ENCODE measurements at regions not wholly inside any gene's neighbourhood (a gene's known extent, or its start where the extent isn't known, plus 50 kb on each side); places are given as distances from the start of the nearest gene placed in this dataset.

DNA sequence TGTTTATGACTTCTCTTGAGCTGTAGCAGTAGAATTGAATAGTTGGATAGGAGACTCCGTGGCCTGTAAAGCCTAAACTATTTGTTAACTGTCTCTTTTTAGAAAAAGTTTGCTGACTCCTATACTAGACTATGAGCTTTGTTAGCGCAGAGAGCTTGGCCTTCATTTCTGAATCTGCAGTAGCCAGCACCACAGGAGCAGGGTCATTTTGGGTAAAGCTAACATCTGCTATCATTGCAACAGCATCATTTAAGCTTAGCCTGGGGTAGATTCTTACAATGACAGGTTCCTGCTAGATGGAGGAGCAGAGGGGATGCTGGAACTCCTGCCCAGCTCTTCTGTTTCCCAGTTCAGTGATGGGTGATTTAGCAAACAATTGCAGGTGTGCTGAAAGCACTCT lies 133.7 kb upstream of the ASTN2 start:
- DNase-seq (ENCODE audit: low read depth in 2 of 2) = no peak

- no peak for DNase-seq (ENCODE audit: low read depth in 2 of 2)
Observed at GRCh38 chr9:117547904-117548303, 133.0 kb upstream of the ASTN2 start.

DNA sequence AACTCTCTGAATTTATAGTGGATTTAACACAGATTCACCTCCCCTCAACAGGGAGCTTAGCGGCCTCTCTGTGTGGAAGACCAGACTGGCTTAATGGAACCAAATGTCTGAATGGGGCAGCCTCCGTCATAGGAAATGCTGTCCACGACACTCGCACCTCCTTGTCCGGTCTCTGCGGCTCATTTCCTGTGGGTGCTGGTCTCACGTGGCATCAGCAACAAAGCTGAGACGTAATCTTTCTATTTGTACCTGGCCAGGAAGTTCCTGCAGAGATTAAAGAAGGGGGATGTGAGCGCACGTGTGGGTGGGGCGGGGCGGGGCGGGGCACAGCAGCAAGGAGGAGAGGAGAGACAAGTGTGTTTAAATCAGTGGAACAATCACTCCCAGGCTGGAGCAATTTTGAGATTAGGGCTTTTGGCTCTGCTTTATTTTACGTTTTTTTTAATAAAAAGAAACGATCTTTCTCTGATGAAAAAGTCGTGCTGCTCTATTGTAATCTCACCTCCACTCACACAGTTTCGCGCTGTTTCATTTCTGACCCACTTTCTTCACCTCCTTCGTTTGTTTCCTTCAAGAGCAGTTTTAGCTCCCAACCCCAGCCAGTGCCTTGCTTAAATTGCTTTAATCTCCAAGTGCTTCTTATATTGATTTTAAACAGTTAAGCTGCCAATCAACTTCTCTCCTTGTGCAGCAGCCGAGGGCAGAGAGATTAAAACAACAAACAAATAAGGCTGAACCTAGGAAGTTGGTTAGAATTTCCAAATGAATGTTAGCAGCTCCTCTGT lies 132.2 kb upstream of the ASTN2 start:
- DNase-seq (ENCODE audit: low read depth in 2 of 2) = no peak

- DNase-seq (ENCODE audit: low read depth in 2 of 2) = no peak
Observed at GRCh38 chr9:117545846-117546245, 131.0 kb upstream of the ASTN2 start.

DNA sequence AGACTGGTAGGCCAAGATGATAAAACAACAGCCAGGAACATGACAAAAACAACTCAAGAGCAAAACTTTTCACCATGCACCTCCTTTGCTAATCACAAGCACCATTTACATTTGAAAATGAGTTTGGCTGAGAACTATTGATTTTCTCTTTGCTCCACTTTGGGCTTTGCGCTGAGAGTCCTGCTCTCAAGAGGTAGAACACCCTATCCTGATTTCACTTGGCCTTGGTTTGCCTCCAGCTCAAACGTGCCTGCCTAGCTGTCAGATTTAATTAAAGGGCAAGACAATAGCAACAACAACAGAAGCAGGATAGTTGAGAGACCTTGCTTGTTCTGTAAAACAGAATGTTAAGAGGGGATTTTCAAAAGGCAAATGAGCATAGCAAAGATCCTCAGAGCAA lies 128.2 kb upstream of the ASTN2 start:
- no peak for DNase-seq (ENCODE audit: low read depth in 2 of 2)

- DNase-seq (ENCODE audit: low read depth in 2 of 2) = no peak
Observed at GRCh38 chr9:117542021-117542420, 127.2 kb upstream of the ASTN2 start.

DNA sequence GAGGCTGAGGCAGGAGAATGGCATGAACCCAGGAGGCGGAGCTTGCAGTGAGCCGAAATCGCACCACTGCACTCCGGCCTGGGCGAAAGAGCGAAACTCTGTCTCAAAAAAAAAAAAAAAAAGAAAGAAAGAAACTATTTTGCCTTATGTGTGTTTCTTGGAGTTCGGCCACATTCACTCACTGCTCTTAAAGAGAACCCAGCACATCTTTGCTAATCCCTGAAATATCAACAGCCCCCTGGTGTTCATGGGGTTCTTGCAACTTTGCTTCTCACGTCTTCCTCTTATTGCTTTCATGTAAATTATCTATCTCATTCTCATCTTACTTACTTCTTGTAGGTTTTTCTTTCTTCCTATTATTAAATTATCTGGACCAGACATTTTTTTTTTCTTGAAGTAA lies 126.3 kb upstream of the ASTN2 start:
- no peak for DNase-seq (ENCODE audit: low read depth in 2 of 2)

DNA sequence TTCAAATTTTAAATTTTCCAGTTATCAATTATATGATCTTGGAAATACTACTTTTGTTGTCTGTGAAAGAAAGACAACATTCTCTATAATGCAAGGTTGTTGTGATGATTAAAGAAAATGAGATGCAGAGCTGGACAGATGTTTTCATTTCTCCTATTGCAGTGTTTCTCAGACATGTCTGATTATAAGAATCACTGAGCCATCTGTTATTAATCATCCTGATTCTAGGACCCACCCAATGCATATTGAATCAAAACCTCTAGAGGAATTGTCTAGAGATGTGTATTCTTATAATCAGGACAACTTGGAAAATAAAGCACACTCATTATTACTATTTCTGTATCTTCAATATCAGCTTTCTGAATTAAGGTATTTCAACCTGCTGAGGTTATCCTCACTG lies 121.1 kb upstream of the ASTN2 start:
- DNase-seq (ENCODE audit: low read depth in 2 of 2) = no peak

GRCh38 chr9:117535434-117535833 lies 120.6 kb upstream of the ASTN2 start:
- DNase-seq (ENCODE audit: low read depth in 2 of 2) = no peak

GRCh38 chr9:117528225-117528624 lies 113.4 kb upstream of the ASTN2 start:
- DNase-seq (ENCODE audit: low read depth in 2 of 2) = no peak

DNA sequence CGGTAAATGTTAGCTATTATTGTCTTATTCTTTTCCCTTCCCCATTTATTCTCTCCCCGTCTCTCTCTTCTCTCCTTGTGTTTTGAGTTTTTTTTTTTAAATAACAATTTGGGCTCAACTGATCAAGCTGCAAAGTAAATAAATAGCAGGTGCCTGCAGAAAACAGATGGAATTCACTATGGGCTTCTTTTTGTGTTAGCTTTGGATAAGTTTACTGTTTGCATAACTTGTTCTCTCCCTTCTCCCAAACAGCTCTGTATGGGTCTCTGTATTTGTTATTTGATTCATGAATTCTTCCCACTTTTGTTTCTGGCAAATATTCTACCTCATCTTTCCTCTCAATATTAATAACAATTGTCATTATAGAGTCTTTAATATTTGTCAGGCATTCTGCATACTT lies 111.8 kb upstream of the ASTN2 start:
- DNase-seq (ENCODE audit: low read depth in 2 of 2) = no peak

DNA sequence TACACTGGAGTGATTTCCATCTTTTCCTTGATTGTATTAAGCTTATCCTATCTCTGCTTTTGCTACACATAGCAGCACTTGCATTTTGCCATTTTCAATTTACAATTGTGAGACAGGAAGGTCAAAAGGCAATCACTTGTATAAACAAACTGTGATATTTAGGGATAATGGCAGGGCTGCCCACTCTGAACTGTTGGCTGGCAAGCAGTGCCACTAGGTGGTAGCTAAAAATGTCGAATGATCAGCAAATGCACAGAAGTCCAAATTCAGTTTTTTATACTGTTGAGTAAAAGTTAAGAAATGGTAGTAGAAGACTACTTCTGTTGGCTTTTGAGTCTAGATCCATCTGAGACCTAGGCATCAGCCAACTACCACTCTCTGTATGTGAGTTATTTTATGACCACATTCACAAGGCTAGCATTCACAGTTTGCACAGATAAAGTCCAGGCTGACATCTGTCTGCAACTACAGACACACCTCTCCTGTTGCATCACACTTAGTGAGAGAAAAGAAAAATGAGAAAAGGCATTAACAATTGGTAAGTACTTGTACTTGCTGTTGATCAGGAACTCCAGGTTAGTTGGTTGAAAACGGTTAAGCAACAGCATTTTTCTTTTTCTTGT lies 108.8 kb upstream of the ASTN2 start:
- no peak for DNase-seq (ENCODE audit: low read depth in 2 of 2)

- no peak for DNase-seq (ENCODE audit: low read depth in 2 of 2)
Observed at GRCh38 chr9:117521293-117521692, 106.4 kb upstream of the ASTN2 start.

GRCh38 chr9:117516676-117517632 lies 102.1 kb upstream of the ASTN2 start:
- DNase-seq (ENCODE audit: low read depth in 2 of 2) = no peak

DNA sequence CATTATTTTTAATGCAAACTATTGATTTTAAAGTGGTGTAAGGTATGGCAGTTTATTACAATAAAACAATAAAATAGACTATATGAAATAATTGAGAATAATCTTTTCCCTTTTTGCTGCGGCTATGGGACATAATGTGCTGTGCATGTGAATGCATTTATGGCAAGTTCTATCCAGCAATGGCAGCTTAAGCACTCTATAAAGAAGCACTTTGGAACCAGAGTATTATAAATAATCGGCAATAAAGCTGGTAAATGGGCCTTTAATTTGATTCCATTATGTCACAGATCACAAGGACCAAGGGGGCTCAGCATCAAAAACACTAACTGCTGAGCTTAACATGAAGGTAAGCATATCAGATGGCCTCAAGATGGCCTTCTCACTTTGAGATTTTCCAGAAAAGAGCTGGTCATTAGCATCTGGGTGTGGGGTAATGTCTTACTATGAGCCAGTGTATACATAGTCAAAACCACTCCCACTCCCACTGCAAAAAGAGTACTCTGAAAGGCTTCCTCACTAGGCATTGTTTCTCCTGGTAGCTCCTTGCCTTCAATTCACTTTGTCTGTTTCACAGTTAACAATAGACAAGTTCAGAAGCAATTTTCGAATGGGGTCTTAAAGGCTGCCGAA lies 97.1 kb upstream of the ASTN2 start:
- no peak for DNase-seq (ENCODE audit: low read depth in 2 of 2)

- no peak for DNase-seq (ENCODE audit: low read depth in 2 of 2)
Observed at GRCh38 chr9:117496307-117496706, 81.5 kb upstream of the ASTN2 start.

- no peak for DNase-seq (ENCODE audit: low read depth in 2 of 2)
Observed at GRCh38 chr9:117494401-117495090, 79.7 kb upstream of the ASTN2 start.

GRCh38 chr9:117492476-117492875 lies 77.6 kb upstream of the ASTN2 start:
- no peak for DNase-seq (ENCODE audit: low read depth in 2 of 2)

- no peak for DNase-seq (ENCODE audit: low read depth in 2 of 2)
Observed at GRCh38 chr9:117491491-117491890, 76.6 kb upstream of the ASTN2 start.

DNA sequence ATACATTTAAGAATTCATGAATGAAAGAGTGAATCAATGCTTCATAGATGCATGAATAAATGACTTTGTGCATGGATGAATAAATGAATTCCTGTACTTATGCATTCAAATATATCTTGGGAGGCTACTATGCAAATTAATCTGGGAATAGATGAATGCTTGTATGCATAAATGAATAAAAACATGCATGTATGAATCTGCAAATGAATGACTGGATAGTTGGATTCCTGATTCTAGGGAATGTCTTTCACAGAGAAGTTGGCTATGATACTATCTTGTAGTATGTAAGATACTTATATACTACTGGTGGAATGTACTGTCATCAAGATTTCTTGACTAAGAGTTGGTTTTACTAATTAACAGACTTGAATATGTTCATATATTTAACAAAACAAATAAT lies 75.3 kb upstream of the ASTN2 start:
- no peak for DNase-seq (ENCODE audit: low read depth in 2 of 2)

DNA sequence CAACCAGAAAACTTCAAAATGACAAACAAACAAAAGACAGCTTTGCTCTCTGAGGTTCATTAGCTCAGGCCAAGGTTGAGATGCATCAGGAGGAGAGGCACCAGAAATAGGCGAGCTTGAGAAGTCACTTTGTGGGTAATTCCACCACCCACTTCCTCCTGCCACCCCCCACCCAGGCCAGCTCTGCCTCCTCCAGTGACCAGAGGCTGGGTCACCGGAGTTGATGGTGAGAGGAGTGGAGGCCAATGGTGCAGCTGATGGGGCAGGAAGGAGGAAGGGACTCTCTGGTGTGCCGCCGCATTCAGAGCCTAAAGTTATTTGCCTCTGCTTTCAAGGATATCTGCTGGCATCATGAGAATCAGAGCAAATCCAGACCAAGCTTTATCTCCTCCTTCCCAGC lies 73.8 kb upstream of the ASTN2 start:
- no peak for DNase-seq (ENCODE audit: low read depth in 2 of 2)

All from stimulated activated CD8-positive, alpha-beta memory T cell treated with anti-CD3 and anti-CD28 coated beads, Interleukin-15, amount 100 ng/mL, for 48 hours (primary cell).